ENCODE measurements at regions not wholly inside any gene's neighbourhood (a gene's known extent, or its start where the extent isn't known, plus 50 kb on each side); places are given as distances from the start of the nearest gene placed in this dataset.

GRCh38 chr13:90396266-90396665 is 951.2 kb upstream of the MIR17HG start:
- no peaks in the 10 kb centered on the region for H3K4me1 ChIP-seq (ENCODE audit: control insufficient read depth, low read length)
- H3K36me3 ChIP-seq (ENCODE audit: control insufficient read depth, low read length) = no peaks in the 10 kb centered on the region
- no peaks in the 10 kb centered on the region for H4K20me1 ChIP-seq (ENCODE audit: control insufficient read depth, insufficient read depth, low read depth, low read length)
- no peak overlapping the region for H3K27ac ChIP-seq (ENCODE audit: low read depth, low read length)
- H3K4me2 ChIP-seq (ENCODE audit: low read length) = no peak overlapping the region
- no peak overlapping the region for H3K4me3 ChIP-seq (ENCODE audit: low read length)
- no peaks in the 10 kb centered on the region for H3K9me3 ChIP-seq (ENCODE audit: control insufficient read depth, insufficient read depth, low read length)
- TF ChIP-seq EZH2phosphoT487 (IDR thresholded peaks at IDR 0.05; ENCODE audit: borderline replicate concordance, low read length) (no peak), CTCF (IDR thresholded peaks at IDR 0.05; ENCODE audit: low read depth, low read length, poor library complexity, severe bottlenecking) (no peak)
- H3K9me2 ChIP-seq (replicated peaks; ENCODE audit: control insufficient read depth, low read length) = no peaks in the 10 kb centered on the region
- no peaks in the 10 kb centered on the region for H3K79me2 ChIP-seq (ENCODE audit: control insufficient read depth, low read length)
- no peaks in the 10 kb centered on the region for H3F3A ChIP-seq (ENCODE audit: control insufficient read depth, insufficient read depth)
- no peaks in the 10 kb centered on the region for H3K27me3 ChIP-seq (ENCODE audit: control insufficient read depth, low read length)

- H3K27ac ChIP-seq (ENCODE audit: low read depth, low read length) = no peak overlapping the region
- H3K4me2 ChIP-seq (ENCODE audit: low read length) = no peak overlapping the region
Observed at GRCh38 chr13:90397503-90397902, 950.0 kb upstream of the MIR17HG start.

GRCh38 chr13:90400372-90400771 is 947.1 kb upstream of the MIR17HG start:
- Histone ChIP-seq H3K27ac (ENCODE audit: low read depth, low read length) (no peak overlapping the region), H3K4me2 (ENCODE audit: low read length) (no peak overlapping the region), H3K36me3 (ENCODE audit: control insufficient read depth, low read length) (no peaks in the 10 kb centered on the region), H3F3A (ENCODE audit: control insufficient read depth, insufficient read depth) (no peaks in the 10 kb centered on the region), H3K9me3 (ENCODE audit: control insufficient read depth, insufficient read depth, low read length) (0 out of 2 replicates have a peak, but pooled peaks cover 9% of the 10 kb centered on the region), H3K4me1 (ENCODE audit: control insufficient read depth, low read length) (no peaks in the 10 kb centered on the region), H3K79me2 (ENCODE audit: control insufficient read depth, low read length) (no peaks in the 10 kb centered on the region), H3K4me3 (ENCODE audit: low read length) (no peak overlapping the region), H4K20me1 (ENCODE audit: control insufficient read depth, insufficient read depth, low read depth, low read length) (no peaks in the 10 kb centered on the region), H3K9me2 (replicated peaks; ENCODE audit: control insufficient read depth, low read length) (no peaks in the 10 kb centered on the region), H3K27me3 (ENCODE audit: control insufficient read depth, low read length) (no peaks in the 10 kb centered on the region)
- TF ChIP-seq CTCF (IDR thresholded peaks at IDR 0.05; ENCODE audit: low read depth, low read length, poor library complexity, severe bottlenecking) (no peak), EZH2phosphoT487 (IDR thresholded peaks at IDR 0.05; ENCODE audit: borderline replicate concordance, low read length) (no peak)

More at GRCh38 chr13:90397503-90397902, 950.0 kb upstream of the MIR17HG start:
- no peaks in the 10 kb centered on the region for H3K9me2 ChIP-seq (replicated peaks; ENCODE audit: control insufficient read depth, low read length)
- H3K36me3 ChIP-seq (ENCODE audit: control insufficient read depth, low read length) = no peaks in the 10 kb centered on the region
- no peaks in the 10 kb centered on the region for H4K20me1 ChIP-seq (ENCODE audit: control insufficient read depth, insufficient read depth, low read depth, low read length)
- H3F3A ChIP-seq (ENCODE audit: control insufficient read depth, insufficient read depth) = no peaks in the 10 kb centered on the region
- no peaks in the 10 kb centered on the region for H3K79me2 ChIP-seq (ENCODE audit: control insufficient read depth, low read length)
- no peak overlapping the region for H3K4me3 ChIP-seq (ENCODE audit: low read length)
- no peaks in the 10 kb centered on the region for H3K27me3 ChIP-seq (ENCODE audit: control insufficient read depth, low read length)
- H3K9me3 ChIP-seq (ENCODE audit: control insufficient read depth, insufficient read depth, low read length) = no peaks in the 10 kb centered on the region
- TF ChIP-seq EZH2phosphoT487 (IDR thresholded peaks at IDR 0.05; ENCODE audit: borderline replicate concordance, low read length) = no peak
- TF ChIP-seq CTCF (IDR thresholded peaks at IDR 0.05; ENCODE audit: low read depth, low read length, poor library complexity, severe bottlenecking) = no peak
- H3K4me1 ChIP-seq (ENCODE audit: control insufficient read depth, low read length) = no peaks in the 10 kb centered on the region
